A549 (cell line): ENCODE measurements at regions not wholly inside any gene's neighbourhood (a gene's known extent, or its start where the extent isn't known, plus 50 kb on each side); places are given as distances from the start of the nearest gene placed in this dataset.

ENCODE experiments used
- ATAC-seq, 2 experiments: fragments of 200-7000 bp in 1 of 2; fragments of >200 bp in 1 of 2; cut with Nextera tagmentation in 1 of 2; cut with Tn5 transposase in 1 of 2; 3 replicates each; pipeline versions ENCODE4 v1.8.0 to v1.9.1; 2018 to 2020; ENCODE audit warnings: mild to moderate bottlenecking in 1 of 2, moderate library complexity in 1 of 2
- CTCF ChIA-PET: fragments of 300-600 bp; sonication (Branson Sonifier 250); formaldehyde crosslinking; extraction: SDS; loops from one replicate; lab custom pipeline; 2021; ENCODE audit warnings: antibody characterized with exemption, inconsistent platforms; lab: Yijun Ruan, JAX
- POLR2A ChIA-PET: fragments of 350-600 bp; formaldehyde crosslinking; extraction: SDS; loops from one replicate; lab custom pipeline; 2021; ENCODE audit warnings: antibody characterized with exemption, inconsistent platforms; lab: Yijun Ruan, JAX
- DNase-seq, 2 experiments: peaks; one replicate each; pipeline versions ENCODE4 v3.0.0 to v3.0.0-alpha.2; 2011 to 2016; ENCODE audit warnings: low read depth in 1 of 2, low spot score in 1 of 2
- FAIRE-seq: peaks from 2 replicates; lab custom pipeline; 2011; peaks lifted over from hg19 to GRCh38; lab: Jason Lieb, UNC
- H3K27ac ChIP-seq, 2 experiments: fragments of >200 bp; sonication (Bioruptor Twin); formaldehyde crosslinking; 3 replicates each; pipeline ENCODE4 v1.5.1; 2016 to 2017
- H3K4me1 ChIP-seq: fragments of >200 bp; sonication (Bioruptor Twin); formaldehyde crosslinking; 3 replicates; pipeline ENCODE4 v1.6.1; 2016
- H3K4me2 ChIP-seq: fragments of >200 bp; sonication (Bioruptor Twin); formaldehyde crosslinking; 3 replicates; pipeline ENCODE4 v1.6.1; 2016
- H3K4me3 ChIP-seq: fragments of >200 bp; sonication (Bioruptor Twin); formaldehyde crosslinking; 3 replicates; pipeline ENCODE4 v1.5.1; 2016
- H3K9me3 ChIP-seq: fragments of >200 bp; sonication (Bioruptor Twin); formaldehyde crosslinking; 3 replicates; pipeline ENCODE4 v1.6.1; 2016
- ATOH8 ChIP-seq: fragments of 250-450 bp; sonication (Bioruptor Pico); IDR thresholded peaks from 2 replicates; pipeline ENCODE4 v1.5.0; 2020; ENCODE audit warnings: low read depth, mild to moderate bottlenecking, moderate library complexity
- CEBPB ChIP-seq, 2 experiments: fragments of >200 bp in 1 of 2; sonication (Bioruptor Twin) in 1 of 2; formaldehyde crosslinking in 1 of 2; IDR thresholded peaks; 2 replicates each; pipeline ENCODE4 v1.6.1; 2012 to 2016
- CTCF ChIP-seq: fragments of >200 bp; sonication (Bioruptor Twin); formaldehyde crosslinking; IDR thresholded peaks from 3 replicates; pipeline ENCODE4 v1.5.1; 2016
- EHF ChIP-seq: fragments of 250-450 bp; sonication (Bioruptor Pico); IDR thresholded peaks from 2 replicates; pipeline ENCODE4 v1.5.0; 2020; ENCODE audit warnings: mild to moderate bottlenecking
- ELK1 ChIP-seq: fragments of 150-350 bp; IDR thresholded peaks from 2 replicates; pipeline ENCODE4 v1.6.1; 2014; ENCODE audit warnings: low read depth, mild to moderate bottlenecking, low read length
- FOSB ChIP-seq: fragments of 250-450 bp; sonication (Bioruptor Pico); IDR thresholded peaks from 2 replicates; pipeline ENCODE4 v1.5.0; 2020; ENCODE audit warnings: mild to moderate bottlenecking, moderate library complexity
- FOXS1 ChIP-seq: fragments of 250-450 bp; sonication (Bioruptor Pico); IDR thresholded peaks from 2 replicates; pipeline ENCODE4 v1.5.0; 2020; ENCODE audit warnings: mild to moderate bottlenecking, moderate library complexity
- GATA3 ChIP-seq: IDR thresholded peaks from 2 replicates; pipeline ENCODE4 v1.6.1; 2012; ENCODE audit warnings: borderline replicate concordance
- HMGXB4 ChIP-seq: fragments of 250-450 bp; sonication (Bioruptor Pico); IDR thresholded peaks from 2 replicates; pipeline ENCODE4 v1.5.0; 2021; ENCODE audit warnings: mild to moderate bottlenecking, moderate library complexity, borderline replicate concordance
- HOXB13 ChIP-seq: fragments of 250-450 bp; sonication (Bioruptor Pico); IDR thresholded peaks from 2 replicates; pipeline ENCODE4 v1.5.0; 2020; ENCODE audit warnings: low read depth, mild to moderate bottlenecking, moderate library complexity
- JUNB ChIP-seq: fragments of >200 bp; sonication (Bioruptor Twin); formaldehyde crosslinking; IDR thresholded peaks from 2 replicates; pipeline ENCODE4 v1.6.1; 2016
- KDM5A ChIP-seq: fragments of 200-600 bp; sonication (generic); IDR thresholded peaks from 2 replicates; pipeline ENCODE4 v1.6.1; 2016; ENCODE audit warnings: antibody characterized with exemption, mild to moderate bottlenecking
- MAX ChIP-seq: IDR thresholded peaks from 2 replicates; pipeline ENCODE4 v1.6.1; 2012
- MAZ ChIP-seq: fragments of 150-350 bp; IDR thresholded peaks from 2 replicates; pipeline ENCODE4 v1.6.1; 2014; ENCODE audit warnings: antibody characterized with exemption, low read depth, low read length, borderline replicate concordance
- MYC ChIP-seq: IDR thresholded peaks from 2 replicates; pipeline ENCODE4 v1.6.1; 2012; ENCODE audit warnings: mild to moderate bottlenecking, inconsistent platforms, low read length, improper control_type of control experiment, borderline replicate concordance
- NR3C1 ChIP-seq: fragments of >200 bp; sonication (Bioruptor Twin); formaldehyde crosslinking; IDR thresholded peaks from 3 replicates; pipeline ENCODE4 v1.6.1; 2017
- PHF8 ChIP-seq: fragments of 200-600 bp; sonication (generic); IDR thresholded peaks from 2 replicates; pipeline ENCODE4 v1.6.1; 2016; ENCODE audit warnings: low read depth, mild to moderate bottlenecking, antibody characterized with exemption, moderate library complexity, borderline replicate concordance
- POLR2AphosphoS2 ChIP-seq: conservative IDR thresholded peaks from 2 replicates; pipeline ENCODE4 v1.6.1; 2012; ENCODE audit warnings: low read length, improper control_type of control experiment, inconsistent platforms
- RAD21 ChIP-seq, 2 experiments: fragments of >200 bp in 1 of 2; sonication (Bioruptor Twin) in 1 of 2; formaldehyde crosslinking in 1 of 2; IDR thresholded peaks in 1 of 2; conservative IDR thresholded peaks in 1 of 2; 2 replicates in 1 of 2; 3 replicates in 1 of 2; pipeline ENCODE4 v1.6.1; 2012 to 2018; ENCODE audit warnings: inconsistent platforms in 1 of 2
- RCOR1 ChIP-seq: fragments of 150-350 bp; IDR thresholded peaks from 2 replicates; pipeline ENCODE4 v1.6.1; 2014; ENCODE audit warnings: antibody characterized with exemption, low read length, low read depth
- RFX5 ChIP-seq: fragments of 450-650 bp; IDR thresholded peaks from 2 replicates; pipeline ENCODE4 v1.7.1; 2014; ENCODE audit warnings: antibody characterized with exemption, mild to moderate bottlenecking, moderate library complexity
- SMC3 ChIP-seq: fragments of >200 bp; sonication (Bioruptor Twin); formaldehyde crosslinking; IDR thresholded peaks from 3 replicates; pipeline ENCODE4 v1.6.1; 2018; ENCODE audit warnings: inconsistent platforms
- SREBF2 ChIP-seq: fragments of 450-650 bp; IDR thresholded peaks from 2 replicates; pipeline ENCODE4 v1.6.1; 2014; ENCODE audit warnings: mild to moderate bottlenecking, moderate library complexity
- TFCP2L1 ChIP-seq: fragments of 250-450 bp; sonication (Bioruptor Pico); IDR thresholded peaks from 2 replicates; pipeline ENCODE4 v1.5.0; 2021; ENCODE audit warnings: mild to moderate bottlenecking
- USF2 ChIP-seq: fragments of 450-650 bp; IDR thresholded peaks from 2 replicates; pipeline ENCODE4 v1.6.1; 2014; ENCODE audit warnings: antibody characterized with exemption
- ZC3H11A ChIP-seq: fragments of 450-650 bp; IDR thresholded peaks from 2 replicates; pipeline ENCODE4 v1.6.1; 2014; ENCODE audit warnings: antibody characterized with exemption, mild to moderate bottlenecking
- ZNF302 ChIP-seq: fragments of 250-450 bp; sonication (Bioruptor Pico); IDR thresholded peaks from 2 replicates; pipeline ENCODE4 v1.9.0; 2021; ENCODE audit warnings: inconsistent platforms, mild to moderate bottlenecking, moderate library complexity
- WGBS: methylation state at CpG from one replicate; pipeline ENCODE4 v1.1.6; 2017; ENCODE audit errors: missing lambda C conversion rate; 5-methylcytosine and 5-hydroxymethylcytosine counted together

GRCh38 chr13:105787632-105788031, 747.8 kb downstream of the EFNB2 start:
- no peak for DNase-seq
- TF ChIP-seq GATA3 (no peak), RFX5 (no peak), HOXB13 (CRISPR knock-in tag) (no peak), CTCF (no peak), NR3C1 (no peak), HMGXB4 (no peak), POLR2AphosphoS2 (no peak), FOSB (CRISPR knock-in tag) (no peak), SMC3 (no peak), ZNF302 (CRISPR knock-in tag) (no peak), TFCP2L1 (CRISPR knock-in tag) (no peak), RAD21 (conservative IDR thresholded peaks at IDR 0.05 in 1 of 2, IDR thresholded peaks at IDR 0.05 in 1 of 2) (no peak), CEBPB (IDR thresholded peaks at IDR 0.05) (no peak)
- no peaks in the 10 kb centered on the region for H3K9me3 ChIP-seq
- no peak for ATAC-seq
- no peak overlapping the region for H3K4me3 ChIP-seq
- no peak for FAIRE-seq
- no peaks in the 10 kb centered on the region for H3K4me1 ChIP-seq
- POLR2A ChIA-PET = no interaction called here
- no peak overlapping the region for H3K4me2 ChIP-seq
- WGBS = 38% methylated on average over 9 of the region's 9 CpGs
- CTCF ChIA-PET = no interaction called here
- H3K27ac ChIP-seq = no peak overlapping the region

- POLR2A ChIA-PET = no interaction called here
- Histone ChIP-seq H3K27ac (no peak overlapping the region), H3K4me3 (no peak overlapping the region), H3K4me1 (no peaks in the 10 kb centered on the region), H3K9me3 (no peaks in the 10 kb centered on the region), H3K4me2 (no peak overlapping the region)
- TF ChIP-seq EHF (CRISPR knock-in tag) (no peak), JUNB (no peak), PHF8 (no peak), MAZ (no peak), MAX (no peak), KDM5A (no peak)
- no peak for FAIRE-seq
- ATAC-seq = no peak
- 44% methylated on average over 2 of the region's 2 CpGs for WGBS
- CTCF ChIA-PET = no interaction called here
- no peak for DNase-seq
Measured at GRCh38 chr13:105785436-105785835, 750.0 kb downstream of the EFNB2 start.

GRCh38 chr13:105783261-105783660, 752.2 kb downstream of the EFNB2 start:
- ATAC-seq (no peak), FAIRE-seq (no peak), DNase-seq (no peak)
- H3K4me3 ChIP-seq = no peak overlapping the region
- WGBS = 0% methylated on average over 1 of the region's 1 CpG
- H3K27ac ChIP-seq = no peak overlapping the region
- ChIA-PET CTCF (no interaction called here), POLR2A (no interaction called here)
- H3K4me2 ChIP-seq = no peak overlapping the region
- TF ChIP-seq FOXS1 (CRISPR knock-in tag) = no peak
- no peak for TF ChIP-seq ELK1
- no peak for TF ChIP-seq ZNF302 (CRISPR knock-in tag)
- no peak for TF ChIP-seq USF2
- no peak for TF ChIP-seq CEBPB (IDR thresholded peaks at IDR 0.05)
- no peak for TF ChIP-seq SREBF2
- TF ChIP-seq MYC = no peak
- TF ChIP-seq JUNB = no peak
- no peak for TF ChIP-seq RCOR1
- TF ChIP-seq ATOH8 (CRISPR knock-in tag) = no peak
- no peak for TF ChIP-seq ZC3H11A
- H3K9me3 ChIP-seq = no peaks in the 10 kb centered on the region
- no peaks in the 10 kb centered on the region for H3K4me1 ChIP-seq
